HT1080 (cell line): ENCODE measurements at regions not wholly inside any gene's neighbourhood (a gene's known extent, or its start where the extent isn't known, plus 50 kb on each side); places are given as distances from the start of the nearest gene placed in this dataset.

Experiments
- DNase-seq: peaks from one replicate; pipeline ENCODE4 v3.0.0-alpha.2; 2015; ENCODE audit warnings: low read depth

DNA sequence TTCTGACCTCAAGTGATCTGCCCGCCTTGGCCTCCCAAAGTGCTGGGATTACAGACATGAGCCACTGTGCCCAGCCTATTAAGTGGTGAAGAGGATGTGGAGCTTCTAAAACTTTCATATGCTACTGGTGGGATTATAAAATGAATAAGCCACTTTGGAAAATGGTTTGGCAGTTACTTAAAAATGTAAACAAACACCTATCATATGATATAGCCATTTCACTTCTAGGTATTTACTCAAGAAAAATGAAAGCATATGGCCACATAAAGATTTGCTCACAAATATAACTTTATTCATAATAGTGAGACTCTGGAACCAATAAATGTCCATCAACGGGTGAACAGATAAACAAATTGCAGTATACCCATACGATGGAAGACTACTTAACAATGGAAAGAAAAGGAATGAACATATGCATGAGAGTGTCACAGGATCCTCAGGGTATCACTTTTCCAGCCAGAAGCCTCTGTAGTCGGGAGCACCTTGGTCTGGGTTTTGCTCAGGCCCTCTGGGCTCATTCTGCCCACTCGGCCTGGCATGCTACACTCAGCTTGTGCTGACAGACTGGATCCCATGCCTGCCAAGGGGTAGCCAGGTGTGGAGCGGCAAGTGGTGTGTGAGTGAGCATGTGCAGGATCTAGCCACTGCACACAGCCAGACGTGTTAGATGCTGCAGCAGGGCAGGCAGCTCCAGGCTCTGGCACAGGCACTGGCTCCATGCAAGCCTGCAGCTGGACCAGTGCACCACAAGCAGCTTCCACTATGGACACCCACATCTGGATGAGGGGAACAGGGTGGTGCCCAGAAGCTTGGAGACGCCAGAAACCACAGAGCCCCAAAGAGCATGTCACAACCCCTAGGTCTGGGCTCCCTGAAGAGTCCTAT lies 213.2 kb upstream of the DIO3 start:
- DNase-seq = no peak

DNA sequence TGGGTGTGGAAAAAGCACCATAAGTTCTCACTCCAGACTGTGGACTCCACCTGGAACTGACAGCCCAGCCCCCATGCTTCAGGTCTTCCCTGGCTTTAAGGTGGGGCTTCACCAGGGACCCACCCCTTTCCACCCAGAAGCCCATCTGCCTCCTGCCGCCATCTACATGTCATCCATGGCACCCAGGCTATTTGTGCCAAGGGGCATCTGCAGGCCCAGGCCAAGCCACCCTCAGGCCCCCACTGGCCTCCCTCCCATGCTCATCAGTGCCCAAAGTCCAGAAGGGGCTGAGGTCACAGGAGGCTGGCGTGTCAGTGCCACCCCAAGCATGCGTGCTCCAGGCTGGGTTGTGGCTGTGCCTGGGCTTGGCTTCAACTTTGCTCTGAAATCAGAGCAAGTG lies 212.2 kb upstream of the DIO3 start:
- no peak for DNase-seq

DNA sequence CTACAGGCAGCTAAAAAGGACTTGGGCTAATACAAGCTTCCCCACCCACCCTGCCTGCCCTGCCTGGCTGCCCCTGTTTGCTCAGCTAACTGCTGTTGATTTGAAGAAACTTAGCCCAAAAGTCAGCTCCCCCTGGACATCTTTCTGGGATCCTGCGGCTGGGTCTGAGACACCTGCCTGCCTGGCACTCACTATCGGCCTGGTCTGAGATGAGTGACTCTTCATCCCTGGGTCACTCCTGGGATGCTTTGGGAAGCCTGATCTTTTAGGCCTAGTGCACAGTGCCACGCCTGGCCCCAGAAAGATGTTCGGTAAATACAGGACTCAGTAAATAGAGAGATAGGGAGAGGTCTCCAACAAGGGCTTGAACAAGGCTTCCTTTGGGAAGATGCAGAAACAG lies 211.3 kb upstream of the DIO3 start:
- no peak for DNase-seq

DNA sequence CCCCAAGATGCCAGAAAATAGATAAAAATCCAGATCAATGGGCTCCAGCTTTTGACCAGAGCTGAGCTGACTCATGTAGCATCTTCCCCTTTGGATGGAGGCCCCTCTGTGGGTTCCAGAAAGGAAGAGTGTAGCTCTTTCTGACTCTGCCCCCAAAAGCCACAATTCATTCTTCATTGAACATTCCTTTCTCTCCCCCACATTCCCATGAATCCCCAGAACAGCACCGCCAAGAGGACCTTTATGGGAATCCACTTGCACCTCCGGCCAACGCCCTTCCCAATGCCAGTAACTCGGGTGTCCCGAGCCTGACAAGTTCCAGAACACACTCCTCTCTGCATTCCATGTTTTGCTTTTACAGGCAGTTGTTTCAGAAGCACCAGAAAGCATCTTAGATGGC lies 210.6 kb upstream of the DIO3 start:
- DNase-seq = no peak

DNA sequence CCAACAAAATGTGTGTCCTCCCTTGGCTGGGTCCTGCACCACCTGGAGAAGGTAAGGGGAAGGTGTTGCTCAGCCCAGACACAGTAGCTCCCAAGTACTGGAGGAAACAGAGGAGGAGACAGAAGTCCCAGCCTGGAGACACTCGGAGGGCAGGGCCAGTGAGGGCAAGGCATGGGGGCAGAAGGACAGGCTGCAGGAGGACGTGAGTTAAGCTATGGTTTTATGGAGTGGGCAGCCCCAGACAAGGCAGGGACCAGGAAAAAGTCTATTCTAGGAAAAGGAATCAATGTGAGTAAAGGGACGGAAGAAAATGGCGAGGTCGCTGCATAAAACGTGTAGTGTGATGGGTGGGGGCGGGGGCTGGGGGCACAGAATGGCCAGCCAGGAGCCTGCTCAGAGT lies 210.1 kb upstream of the DIO3 start:
- no peak for DNase-seq

DNA sequence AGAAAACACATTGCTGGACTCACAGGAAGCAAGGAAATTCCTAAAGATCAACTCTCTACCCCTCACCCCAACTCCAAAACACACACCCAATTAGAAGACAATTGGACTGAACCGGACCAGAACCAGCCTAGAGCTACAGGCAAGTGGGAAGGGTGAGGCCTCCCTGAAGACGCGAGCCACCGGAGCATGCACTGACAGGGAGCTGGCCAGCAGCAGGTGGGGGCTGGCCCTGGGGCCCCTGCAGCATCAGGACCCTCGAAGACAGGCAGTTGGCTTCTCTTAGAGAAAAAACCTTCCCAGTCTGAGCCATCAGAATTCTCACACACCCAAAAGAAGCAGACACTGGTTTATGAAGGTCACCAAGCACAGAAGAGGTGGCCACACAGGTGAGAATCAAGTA lies 209.5 kb upstream of the DIO3 start:
- no peak for DNase-seq

DNA sequence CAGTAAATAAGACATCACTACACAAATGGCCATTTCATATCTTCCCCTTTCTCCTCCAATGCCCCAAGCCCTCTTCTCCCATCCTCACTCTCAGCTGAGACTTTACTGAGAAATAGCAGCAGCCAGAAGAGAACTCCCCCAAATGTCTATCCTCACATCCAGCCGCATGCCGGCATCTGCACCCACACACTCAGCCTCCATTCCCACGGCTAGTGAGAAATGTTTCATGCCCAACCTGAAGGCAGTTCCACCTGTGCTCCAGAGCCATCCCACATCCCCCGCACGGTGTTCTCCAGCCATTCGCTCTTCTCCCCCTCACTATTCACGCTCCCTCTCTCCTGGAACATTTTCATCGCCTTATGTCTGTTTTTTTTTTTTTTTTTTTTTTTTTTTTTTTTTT lies 208.7 kb upstream of the DIO3 start:
- no peak for DNase-seq

DNA sequence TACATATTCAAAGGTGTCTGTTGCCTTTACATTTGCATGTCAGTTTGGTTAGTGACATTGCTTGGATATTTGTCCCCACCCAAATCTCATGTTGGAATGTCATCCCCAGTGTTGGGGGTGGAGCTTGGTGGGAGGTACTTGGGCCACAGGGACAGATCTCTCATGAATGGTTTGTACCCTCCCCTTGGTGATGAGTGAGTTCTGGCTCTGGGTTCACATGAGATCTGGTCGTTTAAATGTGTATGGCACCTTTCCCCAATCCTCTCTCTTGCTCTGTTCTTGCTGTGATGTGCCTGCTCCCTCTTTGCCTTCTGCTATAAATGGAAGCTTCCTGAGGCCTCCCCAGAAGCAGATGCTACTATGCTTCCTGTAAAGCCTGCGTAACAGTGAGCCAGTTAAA lies 207.9 kb upstream of the DIO3 start:
- DNase-seq = no peak

DNA sequence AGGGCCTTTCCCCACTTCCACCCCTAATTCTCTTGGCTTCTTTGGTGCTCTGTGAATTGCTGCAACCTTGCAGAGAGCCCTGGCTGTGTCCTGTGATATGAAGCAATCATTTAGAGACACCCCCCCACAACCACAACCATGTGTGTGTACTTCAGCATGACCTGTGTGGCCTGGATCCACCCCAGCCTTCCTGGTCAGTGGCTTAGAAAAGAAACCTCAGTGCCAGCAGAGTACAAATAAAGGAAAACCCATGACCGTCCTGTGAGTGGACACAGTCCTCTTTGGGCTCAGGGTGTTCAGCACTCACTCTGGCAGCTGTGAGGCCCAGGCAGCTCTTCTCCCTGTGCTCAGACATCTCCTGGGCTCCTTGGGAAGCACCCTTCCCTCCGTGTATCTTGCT lies 206.6 kb upstream of the DIO3 start:
- DNase-seq = no peak

DNA sequence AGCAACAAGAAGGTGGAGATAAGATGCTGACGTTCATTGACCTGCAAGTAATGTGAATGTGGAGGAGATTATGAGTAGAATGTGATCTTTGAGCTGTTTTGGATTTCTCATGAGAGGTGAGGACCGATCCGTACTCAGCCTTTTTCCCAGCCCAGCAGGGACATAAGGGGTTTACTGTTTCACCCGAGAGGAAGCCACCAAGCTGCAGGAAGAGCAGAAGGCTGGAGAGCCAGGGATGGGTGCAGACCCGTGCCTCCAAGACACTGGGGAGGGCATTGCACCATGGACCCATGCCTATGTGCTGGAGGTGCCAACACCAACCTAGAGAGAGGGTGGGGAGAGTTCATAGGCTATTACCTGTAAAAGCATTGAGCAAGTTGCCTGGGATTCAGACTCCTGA lies 206.0 kb upstream of the DIO3 start:
- no peak for DNase-seq

DNA sequence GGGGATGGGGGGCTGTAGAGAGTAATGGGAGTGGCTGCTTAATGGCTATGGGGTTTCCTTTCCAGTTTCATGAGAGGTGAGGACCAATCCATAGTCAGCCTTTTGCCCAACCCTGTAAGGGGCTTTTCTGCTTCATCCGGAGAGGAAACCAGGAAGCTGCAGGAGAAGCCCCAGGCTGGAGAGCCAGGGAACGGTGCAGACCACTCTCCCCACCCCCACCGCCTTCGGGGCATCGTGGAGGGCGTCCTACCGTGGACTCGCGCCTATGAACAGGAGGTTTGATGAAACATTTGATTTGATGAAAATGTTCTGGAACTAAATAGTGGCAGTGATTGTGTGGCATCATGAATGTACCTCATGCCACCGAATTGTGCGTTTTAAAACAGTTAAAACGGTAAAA lies 204.3 kb upstream of the DIO3 start:
- no peak for DNase-seq

DNA sequence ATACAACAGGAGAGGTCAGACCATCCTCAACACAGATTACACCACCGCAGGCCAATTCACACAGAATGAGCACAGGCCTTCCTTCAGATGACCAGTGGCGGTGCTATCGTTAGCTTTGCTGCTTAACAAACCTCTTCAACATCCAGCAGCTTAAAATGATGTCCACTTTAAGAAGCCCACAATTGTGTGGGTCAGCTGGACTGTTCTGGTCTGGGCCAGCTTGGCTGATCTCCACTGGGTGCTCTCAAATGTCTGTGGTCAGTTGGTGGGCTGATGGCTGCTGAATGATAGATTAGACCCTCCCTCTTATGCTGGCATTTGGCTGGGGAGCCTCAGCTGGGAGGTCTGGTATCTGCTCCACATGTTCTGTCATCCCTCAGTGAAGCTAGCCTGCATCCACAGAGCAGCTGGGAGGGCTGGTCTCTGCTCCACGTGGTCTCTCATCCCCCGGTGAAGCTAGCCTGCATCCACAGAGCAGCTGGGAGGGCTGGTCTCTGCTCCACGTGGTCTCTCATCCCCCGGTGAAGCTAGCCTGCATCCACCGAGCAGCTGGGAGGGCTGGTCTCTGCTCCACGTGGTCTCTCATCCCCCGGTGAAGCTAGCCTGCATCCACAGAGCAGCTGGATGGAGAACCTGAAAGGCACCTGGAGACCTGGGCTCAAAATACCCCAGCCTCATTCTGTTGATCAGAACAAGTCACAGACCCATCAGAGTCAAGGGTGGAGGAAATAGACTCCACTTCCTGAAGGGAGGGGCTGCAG lies 203.6 kb upstream of the DIO3 start:
- DNase-seq = no peak

DNA sequence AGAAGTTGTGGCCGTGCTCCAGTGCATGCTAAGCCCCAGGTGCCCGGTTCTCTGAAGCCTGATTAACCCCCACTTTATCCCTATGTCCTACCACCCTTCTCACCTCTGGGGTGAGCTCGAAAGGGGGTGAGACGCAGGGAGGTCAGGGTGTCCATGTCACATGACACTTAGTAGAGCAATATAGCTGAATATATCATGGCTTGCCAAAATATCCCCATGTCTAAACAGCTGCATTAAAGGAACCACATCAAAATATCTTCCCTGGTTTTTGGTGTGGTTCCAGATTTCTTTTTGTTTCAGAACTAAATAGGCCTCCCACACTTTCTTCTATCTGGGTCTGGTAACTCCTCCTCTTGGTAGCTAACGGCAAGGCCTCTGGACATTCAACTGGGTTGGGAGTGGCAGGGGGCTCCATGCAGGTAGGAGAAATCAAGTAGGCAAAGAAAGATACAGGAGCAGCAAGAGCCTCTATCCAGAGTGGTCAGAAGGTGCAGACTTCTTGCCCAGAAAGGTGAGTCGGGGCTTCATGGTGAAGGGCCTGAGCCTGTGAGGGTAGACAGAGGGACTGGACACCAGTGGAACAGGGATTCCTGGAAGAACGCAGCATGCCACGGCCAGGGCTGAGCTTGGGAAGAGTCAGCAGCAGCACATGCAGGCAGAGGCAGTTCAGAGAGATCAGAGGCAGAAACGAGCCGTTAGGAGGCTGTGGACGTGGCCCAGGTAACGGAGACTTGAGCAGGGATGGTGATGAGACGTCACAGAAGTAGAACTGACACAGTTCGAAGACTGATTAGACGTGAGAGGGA lies 202.8 kb upstream of the DIO3 start:
- no peak for DNase-seq

DNA sequence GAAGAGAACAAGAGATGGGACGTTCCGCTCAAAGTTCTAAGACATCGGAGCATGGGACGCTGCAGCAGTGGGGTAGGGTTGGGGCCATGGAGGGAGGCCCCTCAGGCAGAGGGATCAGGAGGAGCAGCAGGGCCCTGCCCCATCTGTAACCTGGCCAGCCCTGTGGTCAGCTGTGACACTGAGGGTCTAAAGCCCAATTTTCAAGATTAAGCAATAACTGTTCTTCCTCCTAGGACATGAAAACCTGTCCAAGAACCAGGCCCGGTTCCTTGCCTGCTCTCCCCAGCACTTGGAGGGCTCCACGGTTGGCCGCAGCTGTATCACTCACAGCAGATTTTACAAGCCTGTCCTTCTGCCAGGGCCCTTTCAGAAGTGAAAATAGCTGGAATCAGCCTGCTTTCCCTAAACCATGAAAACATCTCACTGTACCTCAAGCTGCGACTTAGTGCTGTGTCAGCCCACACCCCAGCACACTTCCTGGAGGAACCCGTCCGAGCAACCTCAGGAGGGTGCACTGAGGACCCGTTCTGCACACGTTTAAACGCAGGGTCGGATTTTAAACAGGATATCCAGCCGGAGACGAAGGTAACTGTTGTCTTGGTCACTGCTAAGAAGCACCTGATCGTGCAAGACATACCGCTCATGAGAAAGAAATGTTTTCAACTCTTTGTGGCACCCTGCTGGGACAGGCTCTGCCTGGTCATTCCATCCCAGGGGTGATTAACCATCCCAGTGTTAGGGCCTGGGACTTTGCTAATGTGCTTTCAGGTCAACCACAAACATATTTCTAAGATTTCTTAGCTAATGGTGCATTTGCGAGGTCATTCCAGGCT lies 201.9 kb upstream of the DIO3 start:
- no peak for DNase-seq

DNA sequence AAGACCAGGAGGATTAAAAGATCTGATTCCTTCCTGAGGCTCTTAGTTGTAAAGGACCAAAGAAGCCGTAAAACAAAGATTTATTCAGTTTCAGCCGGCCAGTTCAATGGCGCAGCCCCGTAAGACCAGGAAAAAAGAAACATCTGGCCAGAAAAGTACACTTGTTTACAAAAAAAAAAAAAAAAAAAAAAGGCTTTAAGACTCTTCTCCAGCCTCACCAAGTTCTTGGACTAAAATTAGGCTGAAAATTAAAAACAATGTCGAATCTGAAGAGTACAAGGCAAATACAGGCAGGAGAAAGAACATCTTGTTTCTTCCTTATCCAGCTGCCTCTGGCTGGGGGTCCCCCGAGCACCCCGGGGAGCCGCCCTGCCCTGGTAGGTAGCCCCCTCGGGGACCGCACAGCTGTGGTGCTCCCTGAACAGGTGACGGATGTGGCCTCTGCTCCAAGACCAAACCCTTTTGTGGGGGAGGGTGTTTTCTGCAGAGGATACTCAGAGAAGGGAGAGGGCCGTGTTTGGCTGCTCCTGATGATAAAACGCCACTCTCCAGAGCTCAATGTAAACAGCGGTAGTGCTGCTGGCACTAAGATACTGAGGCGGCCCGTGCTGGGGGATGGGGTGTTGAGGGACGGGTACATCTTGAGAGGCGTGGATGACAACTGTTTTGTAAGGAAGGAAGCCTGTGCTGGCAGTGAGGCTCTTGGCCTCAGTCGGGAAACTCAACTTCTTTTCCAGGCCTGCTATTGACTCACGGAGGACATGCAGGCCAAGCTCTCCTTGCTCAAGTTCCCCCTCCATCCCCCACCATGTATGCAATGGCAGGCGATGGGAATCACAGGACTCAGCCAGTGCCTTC lies 201.0 kb upstream of the DIO3 start:
- DNase-seq = no peak

DNA sequence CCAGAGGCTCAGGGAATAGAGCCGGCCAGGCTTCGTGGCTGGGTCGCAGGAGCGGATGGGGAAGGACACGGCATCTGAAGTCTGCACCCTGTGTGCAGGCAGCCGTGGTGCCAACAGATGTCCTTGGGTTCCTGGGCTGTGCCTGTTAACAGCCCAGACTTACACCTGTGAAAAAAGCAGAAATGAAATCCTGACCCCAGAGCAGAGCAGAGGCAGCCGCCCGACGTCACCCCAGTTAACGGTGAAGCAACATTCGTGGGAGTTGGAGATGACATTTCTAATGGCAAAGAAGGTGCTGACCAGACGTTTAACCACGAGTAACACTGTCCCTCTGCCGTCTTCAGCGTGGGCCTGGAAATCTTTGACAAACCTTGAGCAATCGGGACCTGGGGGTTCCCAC lies 200.3 kb upstream of the DIO3 start:
- DNase-seq = no peak

DNA sequence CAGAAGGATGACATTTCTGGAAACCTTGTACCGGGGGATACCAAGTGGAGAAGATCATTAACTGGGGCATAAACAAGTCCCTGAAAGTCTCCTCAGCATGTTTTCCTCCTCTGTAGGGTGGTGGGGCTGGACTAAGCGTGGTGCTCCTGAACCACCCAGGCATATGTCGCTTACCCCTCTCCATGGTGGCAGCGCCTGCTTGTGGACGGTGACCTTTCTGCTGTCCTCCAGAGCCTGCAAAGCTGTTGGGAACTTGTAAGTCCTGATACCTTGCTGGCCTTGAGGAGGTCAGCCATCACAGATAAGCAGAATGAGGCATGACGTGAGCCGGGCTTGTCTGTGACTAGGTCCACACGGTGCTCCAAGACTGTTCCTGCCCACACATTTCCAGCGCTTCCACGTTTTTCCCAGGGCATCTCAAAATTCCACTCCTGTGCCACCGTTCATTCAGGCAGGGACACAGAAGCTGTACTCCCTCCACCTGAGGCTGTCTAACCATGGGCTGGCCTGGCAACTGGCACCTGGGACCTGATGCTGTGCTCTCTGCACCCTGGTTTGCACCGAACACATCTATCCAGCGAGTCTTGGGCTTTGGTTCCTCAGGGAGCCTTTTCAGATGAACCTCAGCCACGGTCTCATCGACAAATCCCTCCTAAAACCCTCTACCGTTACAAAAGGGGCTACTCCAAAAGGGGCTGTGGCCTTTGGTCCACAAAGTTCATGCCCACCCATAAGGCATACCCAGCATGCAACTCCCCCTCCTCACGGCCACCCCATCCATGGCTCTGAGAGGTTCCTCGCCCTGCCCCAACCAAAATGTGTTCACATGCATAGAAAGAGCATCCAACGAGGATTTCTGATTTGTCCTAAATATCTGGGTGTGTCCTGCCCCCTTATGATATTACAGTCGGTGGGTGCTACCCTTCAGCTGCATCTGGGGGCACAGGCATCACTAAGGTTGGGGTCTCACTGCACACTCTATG lies 199.6 kb upstream of the DIO3 start:
- DNase-seq = no peak

DNA sequence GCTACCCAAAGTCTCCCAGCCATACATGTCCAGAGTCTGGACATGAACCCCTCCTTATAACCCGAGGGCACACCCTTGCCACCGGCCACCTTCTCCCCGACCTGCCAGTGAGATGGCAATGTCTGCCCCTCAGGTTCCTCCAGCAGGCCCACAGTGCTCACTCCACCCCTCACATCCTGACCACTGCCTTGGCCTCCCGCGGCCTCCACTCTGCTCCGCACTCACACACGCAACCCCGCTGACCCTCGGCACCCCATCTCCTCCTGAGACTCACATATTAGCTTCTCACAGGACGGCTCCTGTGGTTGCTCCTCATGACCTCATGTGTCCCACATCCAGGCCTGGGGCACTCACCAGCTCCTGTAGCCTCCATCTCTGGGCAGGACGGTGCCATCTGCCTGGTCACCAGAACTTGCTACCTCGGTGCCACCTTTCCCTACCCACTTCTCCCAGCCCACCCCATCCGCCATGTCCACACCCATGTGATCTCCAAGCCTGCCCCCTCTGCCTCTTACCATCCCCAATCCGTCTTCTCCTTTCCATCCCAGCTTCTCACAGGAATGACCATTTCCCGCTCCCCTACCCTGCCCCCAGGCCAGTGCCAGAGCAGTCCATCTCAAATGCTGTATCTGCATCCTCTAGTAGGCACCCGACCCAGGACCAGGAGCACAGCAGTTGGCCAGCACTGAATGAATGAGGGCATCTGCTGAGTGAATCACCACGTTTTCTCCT lies 198.6 kb upstream of the DIO3 start:
- no peak for DNase-seq

DNA sequence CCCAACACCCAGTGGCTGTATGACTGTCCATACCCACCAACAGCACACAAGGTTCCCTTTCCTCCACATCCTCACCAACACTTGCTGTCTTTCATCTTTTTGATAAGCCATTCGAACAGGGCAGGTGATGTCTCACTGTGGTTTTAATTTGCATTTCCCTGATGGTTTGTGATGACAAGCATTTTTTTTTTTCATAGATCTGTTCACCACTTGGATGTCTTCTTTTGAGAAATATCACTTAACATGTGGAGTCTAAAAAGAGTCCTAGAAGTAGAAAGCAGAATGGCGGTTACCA lies 198.1 kb upstream of the DIO3 start:
- no peak for DNase-seq
